ENCODE measurements at regions not wholly inside any gene's neighbourhood (a gene's known extent, or its start where the extent isn't known, plus 50 kb on each side); places are given as distances from the start of the nearest gene placed in this dataset.

DNA sequence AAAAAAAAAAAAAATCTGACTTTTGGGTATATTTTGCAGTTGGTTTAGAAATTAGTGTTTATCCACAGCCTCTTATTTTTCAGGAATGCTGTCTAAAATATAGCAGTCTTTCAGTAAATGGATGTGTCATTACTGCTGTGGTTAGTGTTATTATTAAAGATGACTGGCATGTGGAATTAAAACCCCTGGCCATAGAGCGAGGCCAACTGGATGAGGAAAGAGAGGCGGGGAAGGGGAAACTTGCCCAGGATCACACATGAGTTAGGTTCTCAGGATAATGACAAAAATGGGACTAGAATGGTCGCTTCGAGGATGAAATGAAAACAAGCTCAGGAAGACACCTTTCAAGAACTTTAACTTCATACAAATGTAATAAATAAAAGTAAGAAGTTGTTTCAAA, 57.4 kb upstream of the APCDD1 start:
- no peaks in the 10 kb centered on the region for H3K36me3 ChIP-seq (ENCODE audit: control insufficient read depth in 4 of 4, insufficient read depth in 4 of 4, low read length in 3 of 4)
- peaks cover 0 to 7% (median 6%) of the 10 kb centered on the region in 4 experiments for H3K4me1 ChIP-seq (ENCODE audit: control extremely low read depth in 1 of 4, control insufficient read depth in 4 of 4, insufficient read depth in 4 of 4, low read length in 3 of 4)
- peaks cover 0 to 2% (median 0%) of the 10 kb centered on the region in 5 experiments for H3K9me3 ChIP-seq (ENCODE audit: control extremely low read depth in 1 of 5, control insufficient read depth in 4 of 5, insufficient read depth in 2 of 5, low read depth in 1 of 5, low read length in 4 of 5)
- 100% methylated on average over 2 of the region's 4 CpGs for WGBS (ENCODE audit: insufficient coverage)
- H3K27ac ChIP-seq (ENCODE audit: insufficient read depth in 1 of 2, low read depth in 1 of 2, low read length in 2 of 2, poor library complexity in 1 of 2, severe bottlenecking in 2 of 2), result no peak overlapping the region
- H3K27me3 ChIP-seq (replicated peaks in 2 of 5; ENCODE audit: control insufficient read depth in 4 of 5, insufficient read depth in 5 of 5, low read length in 4 of 5), result no peaks in the 10 kb centered on the region
- no peak for DNase-seq
- ChIA-PET POLR2A (no interaction called here), CTCF (interaction anchor here (1.3 kb wide), 1 partner anchor 26 kb away, joined by 3 read pairs; no protein-coding TSS in a partner anchor)
- H3K4me3 ChIP-seq (ENCODE audit: control insufficient read depth in 1 of 7, extremely low read depth in 1 of 7, insufficient read depth in 4 of 7, low read depth in 2 of 7, low read length in 6 of 7), result no peak overlapping the region

- Histone ChIP-seq H3K27ac (ENCODE audit: insufficient read depth in 1 of 2, low read depth in 1 of 2, low read length in 2 of 2, poor library complexity in 1 of 2, severe bottlenecking in 2 of 2) (no peak overlapping the region), H3K4me3 (ENCODE audit: control insufficient read depth in 1 of 7, extremely low read depth in 1 of 7, insufficient read depth in 4 of 7, low read depth in 2 of 7, low read length in 6 of 7) (no peak overlapping the region), H3K9me3 (ENCODE audit: control extremely low read depth in 1 of 5, control insufficient read depth in 4 of 5, insufficient read depth in 2 of 5, low read depth in 1 of 5, low read length in 4 of 5) (peaks cover 0 to 2% (median 0%) of the 10 kb centered on the region in 5 experiments), H3K36me3 (ENCODE audit: control insufficient read depth in 4 of 4, insufficient read depth in 4 of 4, low read length in 3 of 4) (no peaks in the 10 kb centered on the region), H3K27me3 (replicated peaks in 2 of 5; ENCODE audit: control insufficient read depth in 4 of 5, insufficient read depth in 5 of 5, low read length in 4 of 5) (no peaks in the 10 kb centered on the region), H3K4me1 (ENCODE audit: control extremely low read depth in 1 of 4, control insufficient read depth in 4 of 4, insufficient read depth in 4 of 4, low read length in 3 of 4) (peaks cover 0 to 11% (median 10%) of the 10 kb centered on the region in 4 experiments)
- ChIA-PET POLR2A (no interaction called here), CTCF (no interaction called here)
- no CpG with 5 or more reads among the region's 3 CpGs for WGBS (ENCODE audit: insufficient coverage)
- no peak for DNase-seq
Measured at GRCh38 chr18:10398571-10398970, 55.9 kb upstream of the APCDD1 start.

DNA sequence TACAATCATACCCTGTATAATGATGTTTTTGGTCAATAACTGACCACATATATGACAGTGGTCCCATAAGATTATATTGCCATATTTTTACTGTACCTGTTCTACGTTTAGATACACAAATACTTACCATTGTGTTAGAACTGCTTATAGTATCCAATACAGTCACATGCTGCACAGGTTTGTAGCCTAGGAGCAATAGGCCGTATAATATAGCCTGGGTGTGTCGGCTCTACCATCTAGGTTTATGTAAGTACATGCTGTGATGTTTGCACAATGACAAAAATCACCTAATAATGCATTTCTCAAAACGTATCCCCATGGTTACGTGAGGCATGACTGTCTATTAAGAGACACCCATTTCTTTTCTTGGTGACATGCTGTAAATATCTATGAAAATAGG, 55.0 kb upstream of the APCDD1 start:
- POLR2A ChIA-PET, result no interaction called here
- H3K4me3 ChIP-seq (ENCODE audit: control insufficient read depth in 1 of 7, extremely low read depth in 1 of 7, insufficient read depth in 4 of 7, low read depth in 2 of 7, low read length in 6 of 7), result no peak overlapping the region
- WGBS (ENCODE audit: insufficient coverage), result no CpG with 5 or more reads among the region's 5 CpGs

DNA sequence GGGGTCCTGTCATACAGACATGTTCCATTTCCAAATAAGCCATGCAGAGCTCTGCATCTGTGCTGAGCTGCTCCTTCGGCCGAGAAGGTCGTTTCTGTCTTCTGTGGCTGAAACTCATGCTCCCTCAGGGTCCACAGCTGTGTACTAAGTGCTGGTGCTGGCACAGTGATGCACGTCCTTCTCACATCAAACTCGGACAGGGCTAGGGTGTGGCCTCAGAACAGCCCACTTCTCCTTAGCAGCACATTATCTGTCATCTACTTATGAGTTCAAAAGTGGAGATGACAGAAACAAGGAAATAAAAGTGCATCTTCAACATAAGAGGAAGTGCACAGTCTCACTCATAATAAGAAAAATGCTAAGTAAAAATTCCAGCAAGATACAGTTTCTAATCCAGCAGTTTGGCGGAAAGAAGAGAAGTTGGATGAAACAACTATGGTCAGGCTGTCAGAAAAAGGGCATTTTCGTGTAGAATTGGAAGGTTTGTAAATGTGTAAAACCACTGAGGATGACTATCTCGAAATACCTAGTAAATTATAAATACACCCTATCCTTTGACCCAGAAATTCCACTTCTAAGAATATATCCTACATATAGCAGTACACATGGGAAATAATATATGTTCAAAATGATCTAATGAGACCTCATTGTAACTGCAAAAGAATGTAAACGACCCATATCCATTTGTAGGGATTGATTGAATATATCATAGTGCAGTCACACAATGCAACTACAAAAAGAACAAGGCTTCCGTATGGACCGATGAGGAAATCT, 53.7 kb upstream of the APCDD1 start:
- H3K4me1 ChIP-seq (ENCODE audit: control extremely low read depth in 1 of 4, control insufficient read depth in 4 of 4, insufficient read depth in 4 of 4, low read length in 3 of 4), result peaks cover 0 to 11% (median 10%) of the 10 kb centered on the region in 4 experiments
- no peak overlapping the region for H3K27ac ChIP-seq (ENCODE audit: insufficient read depth in 1 of 2, low read depth in 1 of 2, low read length in 2 of 2, poor library complexity in 1 of 2, severe bottlenecking in 2 of 2)
- H3K27me3 ChIP-seq (replicated peaks in 2 of 5; ENCODE audit: control insufficient read depth in 4 of 5, insufficient read depth in 5 of 5, low read length in 4 of 5), result no peaks in the 10 kb centered on the region
- WGBS (ENCODE audit: insufficient coverage), result 96% methylated on average over 6 of the region's 11 CpGs
- no peaks in the 10 kb centered on the region for H3K9me3 ChIP-seq (ENCODE audit: control extremely low read depth in 1 of 5, control insufficient read depth in 4 of 5, insufficient read depth in 2 of 5, low read depth in 1 of 5, low read length in 4 of 5)
- ChIA-PET CTCF (no interaction called here), POLR2A (no interaction called here)
- no peaks in the 10 kb centered on the region for H3K36me3 ChIP-seq (ENCODE audit: control insufficient read depth in 4 of 4, insufficient read depth in 4 of 4, low read length in 3 of 4)
- DNase-seq, result peak in 1 of 3 donors; percentile 26
- no peak overlapping the region for H3K4me3 ChIP-seq (ENCODE audit: control insufficient read depth in 1 of 7, extremely low read depth in 1 of 7, insufficient read depth in 4 of 7, low read depth in 2 of 7, low read length in 6 of 7)

More for the DNA sequence above, 55.0 kb upstream of the APCDD1 start:
- Histone ChIP-seq H3K4me1 (ENCODE audit: control extremely low read depth in 1 of 4, control insufficient read depth in 4 of 4, insufficient read depth in 4 of 4, low read length in 3 of 4) (peaks cover 0 to 11% (median 10%) of the 10 kb centered on the region in 4 experiments), H3K27ac (ENCODE audit: insufficient read depth in 1 of 2, low read depth in 1 of 2, low read length in 2 of 2, poor library complexity in 1 of 2, severe bottlenecking in 2 of 2) (no peak overlapping the region), H3K27me3 (replicated peaks in 2 of 5; ENCODE audit: control insufficient read depth in 4 of 5, insufficient read depth in 5 of 5, low read length in 4 of 5) (no peaks in the 10 kb centered on the region), H3K9me3 (ENCODE audit: control extremely low read depth in 1 of 5, control insufficient read depth in 4 of 5, insufficient read depth in 2 of 5, low read depth in 1 of 5, low read length in 4 of 5) (peaks cover 0 to under 1% (median 0%) of the 10 kb centered on the region in 5 experiments), H3K36me3 (ENCODE audit: control insufficient read depth in 4 of 4, insufficient read depth in 4 of 4, low read length in 3 of 4) (no peaks in the 10 kb centered on the region)
- CTCF ChIA-PET, result no interaction called here
- no peak for DNase-seq

- Histone ChIP-seq H3K4me1 (ENCODE audit: control extremely low read depth in 1 of 4, control insufficient read depth in 4 of 4, insufficient read depth in 4 of 4, low read length in 3 of 4) (peaks cover 0 to 13% (median 10%) of the 10 kb centered on the region in 4 experiments), H3K4me3 (ENCODE audit: control insufficient read depth in 1 of 7, extremely low read depth in 1 of 7, insufficient read depth in 4 of 7, low read depth in 2 of 7, low read length in 6 of 7) (no peak overlapping the region), H3K27ac (ENCODE audit: insufficient read depth in 1 of 2, low read depth in 1 of 2, low read length in 2 of 2, poor library complexity in 1 of 2, severe bottlenecking in 2 of 2) (no peak overlapping the region), H3K27me3 (replicated peaks in 2 of 5; ENCODE audit: control insufficient read depth in 4 of 5, insufficient read depth in 5 of 5, low read length in 4 of 5) (no peaks in the 10 kb centered on the region), H3K36me3 (ENCODE audit: control insufficient read depth in 4 of 4, insufficient read depth in 4 of 4, low read length in 3 of 4) (no peaks in the 10 kb centered on the region), H3K9me3 (ENCODE audit: control extremely low read depth in 1 of 5, control insufficient read depth in 4 of 5, insufficient read depth in 2 of 5, low read depth in 1 of 5, low read length in 4 of 5) (no peaks in the 10 kb centered on the region)
- CTCF ChIA-PET, result no interaction called here
- POLR2A ChIA-PET, result no interaction called here
- 7% methylated on average over 3 of the region's 5 CpGs for WGBS (ENCODE audit: insufficient coverage)
- peak; percentile 50 to 84 (median 78) for DNase-seq
Measured at GRCh38 chr18:10401521-10401920, 52.9 kb upstream of the APCDD1 start.

DNA sequence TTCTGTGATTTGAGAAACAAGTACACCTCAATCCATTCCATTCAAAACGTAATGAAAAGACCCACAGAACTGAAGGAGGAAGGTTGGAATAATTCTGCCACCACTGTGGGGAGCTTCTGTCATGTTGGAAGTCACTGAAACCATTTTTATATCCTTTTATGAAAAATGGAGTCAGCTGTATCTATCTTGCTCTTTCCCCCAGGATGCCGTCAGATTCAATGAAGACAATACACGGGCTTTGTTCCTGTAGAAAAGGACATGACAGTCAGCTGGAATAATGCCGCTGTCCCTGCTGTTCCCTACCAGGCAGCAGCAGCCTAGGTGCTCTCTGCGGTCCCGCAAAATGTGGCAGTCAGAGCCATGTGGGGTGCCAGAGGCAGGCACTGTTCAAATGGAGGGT, 52.5 kb upstream of the APCDD1 start:
- CTCF ChIA-PET, result no interaction called here
- Histone ChIP-seq H3K4me1 (ENCODE audit: control extremely low read depth in 1 of 4, control insufficient read depth in 4 of 4, insufficient read depth in 4 of 4, low read length in 3 of 4) (peaks cover 0 to 13% (median 10%) of the 10 kb centered on the region in 4 experiments), H3K36me3 (ENCODE audit: control insufficient read depth in 4 of 4, insufficient read depth in 4 of 4, low read length in 3 of 4) (no peaks in the 10 kb centered on the region), H3K9me3 (ENCODE audit: control extremely low read depth in 1 of 5, control insufficient read depth in 4 of 5, insufficient read depth in 2 of 5, low read depth in 1 of 5, low read length in 4 of 5) (no peaks in the 10 kb centered on the region), H3K27ac (ENCODE audit: insufficient read depth in 1 of 2, low read depth in 1 of 2, low read length in 2 of 2, poor library complexity in 1 of 2, severe bottlenecking in 2 of 2) (no peak overlapping the region), H3K27me3 (replicated peaks in 2 of 5; ENCODE audit: control insufficient read depth in 4 of 5, insufficient read depth in 5 of 5, low read length in 4 of 5) (no peaks in the 10 kb centered on the region), H3K4me3 (ENCODE audit: control insufficient read depth in 1 of 7, extremely low read depth in 1 of 7, insufficient read depth in 4 of 7, low read depth in 2 of 7, low read length in 6 of 7) (no peak overlapping the region)
- DNase-seq, result no peak
- whole genome bisulfite sequencing (ENCODE audit: insufficient coverage), result 95% methylated on average over 5 of the region's 6 CpGs
- POLR2A ChIA-PET, result no interaction called here

GRCh38 chr18:10402871-10403559, 51.4 kb upstream of the APCDD1 start:
- 98% methylated on average over 5 of the region's 8 CpGs for WGBS (ENCODE audit: insufficient coverage)
- Histone ChIP-seq H3K36me3 (ENCODE audit: control insufficient read depth in 4 of 4, insufficient read depth in 4 of 4, low read length in 3 of 4) (no peaks in the 10 kb centered on the region), H3K27me3 (replicated peaks in 2 of 5; ENCODE audit: control insufficient read depth in 4 of 5, insufficient read depth in 5 of 5, low read length in 4 of 5) (no peaks in the 10 kb centered on the region), H3K4me1 (ENCODE audit: control extremely low read depth in 1 of 4, control insufficient read depth in 4 of 4, insufficient read depth in 4 of 4, low read length in 3 of 4) (peaks cover 0 to 13% (median 10%) of the 10 kb centered on the region in 4 experiments), H3K9me3 (ENCODE audit: control extremely low read depth in 1 of 5, control insufficient read depth in 4 of 5, insufficient read depth in 2 of 5, low read depth in 1 of 5, low read length in 4 of 5) (no peaks in the 10 kb centered on the region), H3K27ac (ENCODE audit: insufficient read depth in 1 of 2, low read depth in 1 of 2, low read length in 2 of 2, poor library complexity in 1 of 2, severe bottlenecking in 2 of 2) (no peak overlapping the region), H3K4me3 (ENCODE audit: control insufficient read depth in 1 of 7, extremely low read depth in 1 of 7, insufficient read depth in 4 of 7, low read depth in 2 of 7, low read length in 6 of 7) (no peak overlapping the region)
- DNase-seq, result no peak
- ChIA-PET CTCF (no interaction called here), POLR2A (no interaction called here)

Data from common myeloid progenitor, CD34-positive (primary cell).